Activated CD4-positive, alpha-beta T cell treated with anti-CD3 and anti-CD28 coated beads, Interleukin-2, amount 50 U/mL, for 16 hours (primary cell): ENCODE measurements at regions not wholly inside any gene's neighbourhood (a gene's known extent, or its start where the extent isn't known, plus 50 kb on each side); places are given as distances from the start of the nearest gene placed in this dataset.
A peak's percentile ranks its signal among the peaks of the same experiment; 100 is the strongest.

Experiments
- DNase-seq: peaks from one replicate; pipeline ENCODE4 v3.0.0-alpha.2; 2020

- DNase-seq: peak; percentile 63
Observed at GRCh38 chr17:77343031-77343800, 202.4 kb downstream of the SEC14L1 start.

GRCh38 chr17:77344038-77344437, 203.3 kb downstream of the SEC14L1 start:
- no peak for DNase-seq

GRCh38 chr17:77345260-77345910, 204.6 kb downstream of the SEC14L1 start:
- DNase-seq: no peak

GRCh38 chr17:77346765-77347164, 206.0 kb downstream of the SEC14L1 start:
- no peak for DNase-seq

GRCh38 chr17:77347544-77347943, 206.8 kb downstream of the SEC14L1 start:
- DNase-seq: no peak

GRCh38 chr17:77349976-77350830, 209.4 kb downstream of the SEC14L1 start:
- DNase-seq: no peak

- no peak for DNase-seq
Observed at GRCh38 chr17:77352441-77352840, 211.7 kb downstream of the SEC14L1 start.

GRCh38 chr17:77352996-77353395, 212.2 kb downstream of the SEC14L1 start:
- no peak for DNase-seq

- DNase-seq: no peak
Observed at GRCh38 chr17:77353684-77354419, 213.1 kb downstream of the SEC14L1 start.

GRCh38 chr17:77354420-77354669, 213.6 kb downstream of the SEC14L1 start:
- DNase-seq: no peak

- DNase-seq: no peak
Observed at GRCh38 chr17:77354670-77355455, 214.1 kb downstream of the SEC14L1 start.

GRCh38 chr17:77356109-77356689, 215.4 kb downstream of the SEC14L1 start:
- DNase-seq: no peak

- no peak for DNase-seq
Observed at GRCh38 chr17:77356690-77357201, 216.0 kb downstream of the SEC14L1 start.

- DNase-seq: no peak
Observed at GRCh38 chr17:77358801-77359200, 218.0 kb downstream of the SEC14L1 start.

GRCh38 chr17:77359236-77359635, 218.5 kb downstream of the SEC14L1 start:
- DNase-seq: no peak

- DNase-seq: no peak
Observed at GRCh38 chr17:77361986-77362620, 221.3 kb downstream of the SEC14L1 start.

- DNase-seq: no peak
Observed at GRCh38 chr17:77363821-77364361, 223.1 kb downstream of the SEC14L1 start.

- DNase-seq: no peak
Observed at GRCh38 chr17:77364381-77364911, 223.7 kb downstream of the SEC14L1 start.

GRCh38 chr17:77364941-77365583, 224.3 kb downstream of the SEC14L1 start:
- DNase-seq: no peak

GRCh38 chr17:77365584-77366186, 224.9 kb downstream of the SEC14L1 start:
- no peak for DNase-seq
